ENCODE measurements at regions not wholly inside any gene's neighbourhood (a gene's known extent, or its start where the extent isn't known, plus 50 kb on each side); places are given as distances from the start of the nearest gene placed in this dataset.
"Not testable (repeated sequence)": the region's sequence is repeated elsewhere in the genome, so short reads cannot be mapped to it uniquely, and the experiment has no call there.

DNA sequence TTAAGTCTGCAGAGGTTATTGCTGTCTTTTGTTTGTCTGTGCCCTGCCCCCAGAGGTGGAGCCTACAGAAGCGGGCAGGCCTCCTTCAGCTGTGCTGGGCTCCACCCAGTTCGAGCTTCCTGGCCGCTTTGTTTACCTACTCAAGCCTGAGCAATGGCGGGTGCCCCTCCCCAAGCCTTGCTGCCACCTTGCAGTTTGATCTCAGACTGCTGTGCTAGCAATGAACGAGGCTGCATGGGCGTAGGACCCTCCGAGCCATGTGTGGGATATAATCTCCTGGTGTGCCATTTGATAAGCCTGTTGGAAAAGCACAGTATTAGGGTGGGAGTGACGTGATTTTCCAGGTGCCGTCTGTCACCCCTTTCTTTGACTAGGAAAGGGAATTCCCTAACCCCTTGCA, 720.6 kb downstream of the PCDH17 start:
- DNase-seq (ENCODE audit: low spot score), result not testable (repeated sequence)

GRCh38 chr13:58369936-58370335, 738.4 kb downstream of the PCDH17 start:
- DNase-seq (ENCODE audit: low spot score), result no peak

GRCh38 chr13:58376349-58376748, 744.8 kb downstream of the PCDH17 start:
- DNase-seq (ENCODE audit: low spot score), result no peak

DNA sequence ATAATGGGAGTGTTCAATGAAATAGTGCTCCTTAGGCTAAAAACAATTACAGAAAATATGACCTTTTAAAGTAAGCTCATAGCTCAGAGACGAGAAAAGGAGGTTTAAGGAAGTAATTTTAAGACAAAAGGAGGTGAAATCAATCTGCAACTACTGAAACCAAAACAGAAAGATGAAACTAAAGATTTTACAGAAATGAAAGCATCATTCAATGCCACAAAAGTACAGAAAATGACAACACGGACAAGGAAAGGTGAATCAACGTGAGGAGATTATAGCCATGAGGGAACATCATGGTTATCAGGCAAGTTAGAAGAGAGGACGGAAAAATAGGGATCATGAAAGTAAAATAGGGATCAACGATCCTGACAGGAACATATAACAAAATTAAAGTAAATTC, 745.2 kb downstream of the PCDH17 start:
- no peak for DNase-seq (ENCODE audit: low spot score)

GRCh38 chr13:58379221-58379620, 747.7 kb downstream of the PCDH17 start:
- no peak for DNase-seq (ENCODE audit: low spot score)

DNA sequence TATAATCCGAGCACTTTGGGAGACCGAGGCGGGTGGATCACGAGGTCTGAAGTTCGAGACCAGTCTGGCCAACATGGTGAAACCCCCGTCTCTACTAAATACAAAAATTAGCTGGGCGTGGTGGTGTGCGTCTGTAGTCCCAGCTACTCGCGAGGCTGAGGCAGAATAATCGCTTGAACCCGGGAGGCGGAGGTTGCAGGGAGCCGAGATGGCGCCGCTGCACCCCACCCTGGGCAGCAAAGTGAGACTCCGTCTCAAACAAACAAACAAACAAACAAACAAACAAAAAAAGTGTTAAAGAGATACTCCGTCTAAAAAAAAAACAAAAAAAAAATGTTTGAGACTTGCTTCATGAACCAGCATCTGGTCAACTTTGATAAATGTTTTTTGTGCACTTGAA, 753.8 kb downstream of the PCDH17 start:
- DNase-seq (ENCODE audit: low spot score), result not testable (repeated sequence)

GRCh38 chr13:58397596-58398387, 766.2 kb downstream of the PCDH17 start:
- DNase-seq (ENCODE audit: low spot score), result no peak

DNA sequence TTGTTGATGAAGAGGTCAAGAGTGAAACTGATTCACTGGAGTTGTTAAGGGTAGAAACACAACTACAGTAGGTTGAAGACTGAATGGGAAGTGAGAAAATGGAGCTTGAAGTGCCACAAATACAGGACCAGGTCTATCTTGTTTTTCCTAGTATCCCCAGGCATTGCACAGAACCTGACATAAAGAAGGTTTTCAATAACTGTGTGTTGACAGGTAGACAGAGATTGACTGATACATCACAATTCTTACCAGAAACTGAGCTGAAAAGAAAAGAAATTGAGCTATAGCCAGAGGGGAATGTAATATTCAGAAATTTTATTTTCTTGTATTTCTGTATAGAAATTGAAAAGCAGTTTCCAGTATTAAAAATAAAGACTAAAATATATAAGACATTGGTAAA, 767.7 kb downstream of the PCDH17 start:
- DNase-seq (ENCODE audit: low spot score), result no peak

DNA sequence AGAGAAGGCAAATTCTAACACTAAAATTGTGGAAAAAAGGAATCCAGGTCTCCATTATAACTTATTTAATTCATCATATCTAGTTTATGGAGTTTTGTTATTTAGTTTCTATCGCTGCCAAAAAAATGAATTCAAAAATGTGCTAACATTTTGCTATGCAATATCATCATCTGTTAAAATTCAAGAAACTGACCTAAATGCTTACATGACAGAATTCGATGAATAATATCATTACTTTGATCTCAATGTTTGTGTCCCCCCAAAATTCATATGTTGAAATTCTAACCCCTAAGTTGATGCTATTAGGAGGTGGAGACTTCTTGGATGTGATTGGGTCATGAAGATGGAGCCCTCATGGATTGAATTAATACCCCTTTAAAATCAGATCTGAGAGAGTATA, 775.0 kb downstream of the PCDH17 start:
- no peak for DNase-seq (ENCODE audit: low spot score)

- no peak for DNase-seq (ENCODE audit: low spot score)
Measured at GRCh38 chr13:58429917-58430316, 798.4 kb downstream of the PCDH17 start.

DNA sequence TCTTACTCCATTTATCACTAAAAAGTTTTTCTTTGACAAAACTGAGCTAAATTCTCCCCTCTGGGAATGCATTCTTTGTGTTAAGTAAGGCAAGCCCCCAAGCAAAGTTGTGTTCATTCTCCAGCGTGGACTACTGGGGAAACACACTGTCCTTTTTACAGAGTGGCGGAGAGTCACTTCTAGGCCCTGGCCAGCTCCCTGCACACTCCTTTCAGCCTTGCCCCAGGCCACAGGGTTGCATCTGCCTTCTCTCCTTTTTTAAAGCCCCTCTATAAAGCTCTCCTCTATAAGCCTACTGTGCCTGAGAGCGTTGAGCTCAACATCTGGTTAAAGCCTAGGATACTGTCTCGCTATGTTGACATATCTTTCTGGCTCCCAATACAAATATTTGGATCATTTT, 803.4 kb downstream of the PCDH17 start:
- no peak for DNase-seq (ENCODE audit: low spot score)

- no peak for DNase-seq (ENCODE audit: low spot score)
Measured at GRCh38 chr13:58437427-58437826, 805.9 kb downstream of the PCDH17 start.

DNA sequence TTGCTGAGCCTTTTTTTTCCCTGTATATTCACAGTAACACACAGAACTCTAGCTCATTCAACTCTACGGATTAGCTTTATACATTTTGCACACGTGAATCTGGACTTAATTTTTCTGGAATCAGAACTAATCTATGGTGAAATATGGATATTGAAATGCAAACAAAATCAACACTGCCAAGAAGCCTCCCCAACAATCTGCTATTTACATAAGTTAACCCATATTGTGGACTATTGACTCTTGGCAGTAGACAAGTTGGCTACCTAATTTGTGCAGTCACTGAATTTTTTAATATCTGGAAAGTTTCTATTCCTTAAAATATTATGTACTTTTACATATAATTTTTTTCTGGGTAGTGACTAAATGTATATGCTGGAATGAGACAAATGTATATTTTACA, 815.4 kb downstream of the PCDH17 start:
- DNase-seq (ENCODE audit: low spot score), result no peak

DNA sequence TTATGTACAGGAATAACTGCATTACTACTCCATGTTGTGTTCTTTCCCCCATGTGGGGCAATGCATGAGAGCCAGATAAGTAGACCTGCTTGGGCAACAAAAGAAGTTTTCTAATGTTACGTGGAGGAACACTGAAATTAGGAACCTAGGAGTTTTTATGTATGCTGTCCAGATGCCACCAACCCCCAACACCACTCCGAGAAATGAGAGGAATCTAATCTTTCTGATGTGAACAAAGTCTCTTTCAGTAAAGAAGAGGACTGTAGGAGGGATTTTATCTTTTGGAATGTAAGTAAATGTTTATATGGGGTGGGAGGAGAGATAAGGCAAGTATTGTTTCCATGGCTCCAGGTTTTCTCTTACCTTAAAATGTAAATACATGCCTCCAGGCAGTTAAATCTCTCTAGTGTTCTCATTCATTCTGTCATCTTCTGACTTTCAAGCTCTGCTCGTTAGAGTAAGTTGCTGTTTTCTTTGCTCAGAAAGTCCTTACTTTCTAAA, 820.6 kb downstream of the PCDH17 start:
- peak; percentile 5 for DNase-seq (ENCODE audit: low spot score)

DNA sequence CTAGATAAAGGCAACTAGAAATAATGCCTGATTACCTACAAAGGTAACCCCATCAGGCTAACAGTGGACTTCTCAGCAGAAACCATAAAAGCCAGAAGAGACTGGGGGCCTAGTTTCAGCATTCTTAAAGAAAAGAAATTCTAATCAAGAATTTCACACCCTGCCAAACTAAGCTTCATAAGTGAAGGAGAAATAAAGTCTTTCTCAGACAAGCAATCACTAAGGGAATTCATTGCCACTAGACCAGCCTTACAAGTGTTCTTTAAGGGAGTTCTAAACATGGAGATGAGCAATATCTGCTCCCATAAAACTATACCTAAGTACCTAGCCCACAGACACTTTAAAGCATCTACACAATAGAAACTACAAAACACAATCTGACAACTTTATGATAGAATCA, 823.5 kb downstream of the PCDH17 start:
- no peak for DNase-seq (ENCODE audit: low spot score)

DNA sequence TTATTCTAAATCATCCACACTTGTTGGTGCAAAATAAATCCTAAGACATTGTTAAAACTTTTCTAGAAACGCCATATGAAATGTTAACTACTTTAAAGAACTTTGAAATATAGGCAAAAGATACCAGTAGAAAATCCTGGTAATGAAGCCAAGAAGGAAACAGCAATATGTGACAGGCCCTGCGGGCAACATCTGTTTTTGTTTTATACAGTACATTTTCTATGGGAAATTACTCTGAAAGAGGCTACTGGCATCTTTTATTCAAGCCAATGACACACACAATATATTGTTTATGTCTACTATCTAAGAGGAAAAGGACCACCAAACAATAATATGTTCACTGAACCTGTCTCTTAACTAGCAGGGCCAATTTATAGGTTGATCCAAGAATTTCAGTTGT, 829.7 kb downstream of the PCDH17 start:
- no peak for DNase-seq (ENCODE audit: low spot score)

DNA sequence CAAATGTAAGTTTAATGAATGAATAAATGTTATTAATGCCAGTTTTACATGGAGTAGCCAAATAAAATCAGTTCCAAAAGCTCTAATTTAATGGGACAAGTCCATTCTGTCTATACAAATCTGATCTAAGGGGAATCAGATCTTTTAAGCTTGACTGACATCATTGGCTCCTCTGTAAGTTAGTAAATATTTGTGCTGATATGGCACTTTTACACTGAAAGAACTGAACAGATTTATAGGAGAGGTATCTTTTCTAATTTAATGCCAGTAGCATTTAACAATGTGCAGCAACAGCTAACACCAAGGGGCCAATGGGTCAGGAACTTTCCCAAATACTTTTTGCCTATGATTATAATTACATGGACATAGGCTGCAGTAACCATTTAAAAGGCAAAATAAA, 832.3 kb downstream of the PCDH17 start:
- DNase-seq (ENCODE audit: low spot score), result no peak

DNA sequence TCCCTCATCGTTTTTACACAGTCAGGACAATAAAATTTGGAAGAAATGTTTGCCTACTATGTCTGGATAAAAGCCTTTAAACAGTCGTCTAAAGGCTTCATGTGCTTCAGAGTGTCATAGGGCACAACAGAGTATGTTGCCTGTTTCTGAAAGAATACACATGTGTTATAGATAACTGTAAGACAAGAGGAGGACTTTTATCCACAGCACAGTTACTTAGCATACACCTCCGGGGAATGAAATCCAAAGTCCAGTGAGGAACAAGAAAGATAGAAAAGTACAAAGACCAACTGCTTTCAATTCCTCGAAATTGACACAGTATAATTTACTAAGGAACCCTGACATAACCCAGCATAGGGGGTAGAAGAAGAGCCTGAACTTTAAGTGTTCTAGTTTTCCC, 835.6 kb downstream of the PCDH17 start:
- DNase-seq (ENCODE audit: low spot score), result no peak

DNA sequence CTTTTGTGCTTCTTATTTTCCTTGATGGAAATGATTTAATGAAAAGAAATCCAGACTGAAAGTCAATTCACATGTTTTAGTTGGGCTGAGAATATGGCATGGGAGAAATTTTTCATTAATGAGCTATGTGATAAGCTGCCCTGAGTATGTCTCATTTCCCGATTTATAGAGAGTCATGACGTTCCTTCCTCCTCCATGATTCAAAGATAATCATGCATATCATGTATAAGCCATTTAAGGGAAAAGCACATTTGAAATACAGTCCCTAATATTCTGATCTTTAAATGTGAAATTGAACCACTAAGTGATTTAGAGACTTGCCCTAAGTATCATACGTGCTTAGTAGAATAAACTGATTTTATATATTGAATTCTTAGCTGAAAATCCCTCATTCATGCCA, 840.9 kb downstream of the PCDH17 start:
- DNase-seq (ENCODE audit: low spot score), result no peak

DNA sequence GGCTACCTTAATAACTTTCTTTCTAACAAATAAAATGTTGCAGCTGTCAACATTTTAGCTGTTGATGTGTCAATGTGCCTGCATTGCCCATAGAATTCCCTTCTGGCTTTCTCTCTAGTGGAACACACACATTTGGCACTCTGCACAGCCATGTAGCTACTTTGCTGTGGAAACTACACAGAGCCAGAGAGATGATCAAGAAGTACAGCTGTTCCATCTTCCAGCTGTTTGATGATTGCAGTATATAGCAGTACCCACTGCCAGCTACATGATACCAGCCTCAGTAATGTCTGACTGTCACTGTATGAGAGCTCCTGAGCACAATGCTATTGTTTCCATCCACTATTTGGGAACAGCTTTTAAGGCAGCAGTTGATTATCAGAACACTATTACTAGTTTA, 843.0 kb downstream of the PCDH17 start:
- DNase-seq (ENCODE audit: low spot score), result no peak

DNA sequence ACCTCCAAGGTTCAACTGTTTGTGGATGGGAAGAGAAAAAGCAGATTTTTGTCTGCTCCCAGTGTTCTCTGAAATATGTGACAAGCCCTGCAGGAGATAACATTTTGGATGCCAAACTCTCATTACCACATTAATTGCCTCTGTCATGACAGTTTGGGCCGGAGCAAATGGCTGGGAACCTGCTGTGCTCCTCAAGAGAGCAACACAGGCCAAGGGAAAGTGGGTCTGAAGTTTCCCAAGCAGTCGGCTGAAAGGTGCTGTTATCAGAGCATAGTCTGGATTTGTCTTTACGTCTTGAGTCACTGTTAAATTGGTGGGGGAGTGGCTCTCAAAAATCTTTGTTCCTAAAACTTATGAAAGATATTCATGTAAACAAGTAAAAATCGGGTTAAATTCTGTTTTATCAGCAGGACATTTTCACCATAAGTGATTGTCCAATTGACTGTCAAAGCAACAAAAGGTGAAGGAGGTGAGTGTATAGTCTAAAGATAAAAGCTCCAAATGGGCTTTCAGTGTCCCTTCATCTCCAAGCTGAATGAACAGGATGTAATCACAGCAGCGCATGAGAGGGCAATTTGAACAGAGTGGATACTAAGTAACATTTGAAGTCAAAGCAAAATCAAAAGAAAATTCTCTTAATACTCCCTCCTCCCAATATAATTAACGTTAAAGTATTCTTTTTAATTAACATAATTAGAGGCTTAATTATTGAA, 844.8 kb downstream of the PCDH17 start:
- DNase-seq (ENCODE audit: low spot score), result no peak

DNA sequence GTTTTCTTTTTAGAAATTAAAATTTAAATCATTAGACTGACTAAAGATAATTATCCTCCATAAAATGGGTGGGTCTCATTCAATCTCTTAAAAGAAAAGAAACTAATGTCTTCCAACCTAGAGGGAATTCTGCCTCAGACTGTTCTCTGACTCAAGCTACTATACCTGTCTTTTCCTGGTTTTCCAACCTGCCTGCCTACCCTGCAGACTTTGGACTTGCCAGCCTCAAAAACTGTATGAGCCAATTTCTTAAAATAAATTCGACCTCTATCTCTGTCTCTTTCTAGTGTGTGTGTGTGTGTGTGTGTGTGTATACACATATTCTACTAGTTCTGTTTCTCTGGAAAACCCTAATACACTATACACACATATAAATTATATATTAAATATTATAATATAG, 847.3 kb downstream of the PCDH17 start:
- DNase-seq (ENCODE audit: low spot score), result no peak

DNA sequence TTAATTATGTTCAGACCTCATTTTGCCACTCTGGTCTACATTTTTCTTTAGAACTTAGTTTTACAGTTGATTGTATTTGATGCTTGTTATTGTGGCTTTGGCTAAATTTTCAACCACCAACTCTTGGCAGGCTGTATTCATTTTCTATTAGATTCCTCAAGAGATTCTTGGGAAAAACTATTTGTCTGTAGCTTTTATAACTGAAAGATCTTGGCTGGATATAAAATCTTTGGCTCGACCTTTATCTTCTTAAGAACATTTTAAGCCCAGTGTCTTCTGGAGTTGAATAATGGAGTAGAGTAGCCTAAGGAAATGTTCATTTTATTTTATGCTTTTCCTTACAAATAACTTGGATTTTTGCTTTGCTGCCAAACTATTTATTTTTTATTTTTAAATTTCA, 848.5 kb downstream of the PCDH17 start:
- no peak for DNase-seq (ENCODE audit: low spot score)

GRCh38 chr13:58488251-58488650, 856.7 kb downstream of the PCDH17 start:
- no peak for DNase-seq (ENCODE audit: low spot score)
